Esophagus squamous epithelium (tissue), 5 donors: ENCODE measurements at regions not wholly inside any gene's neighbourhood (a gene's known extent, or its start where the extent isn't known, plus 50 kb on each side); places are given as distances from the start of the nearest gene placed in this dataset.
A peak's percentile ranks its signal among the peaks of the same experiment; 100 is the strongest.

Experiments
- DNase-seq: peaks from one replicate; lab custom pipeline; 2025; lab: John Stamatoyannopoulos, UW
- H3K27ac ChIP-seq, 4 donors: fragments of 200-600 bp; sonication (generic); one replicate each; pipeline ENCODE4 v1.5.1; 2016 to 2019; ENCODE audit warnings: mild to moderate bottlenecking in 1 of 4
- H3K27me3 ChIP-seq, 4 donors: fragments of 200-600 bp; sonication (generic); 1 replicate in 3 of 4; 2 replicates in 1 of 4; pipeline versions ENCODE4 v1.5.1 to v1.6.0; 2017 to 2021; ENCODE audit warnings: antibody characterized with exemption in 1 of 4
- H3K36me3 ChIP-seq, 3 donors: fragments of 200-600 bp; sonication (generic); one replicate each; pipeline ENCODE4 v1.5.1; 2016 to 2019
- H3K4me1 ChIP-seq, 3 donors: fragments of 200-600 bp; sonication (generic); one replicate each; pipeline ENCODE4 v1.5.1; 2017 to 2019
- H3K4me3 ChIP-seq, 4 donors: fragments of 200-600 bp; sonication (generic); 1 replicate in 3 of 4; 2 replicates in 1 of 4; pipeline ENCODE4 v1.5.1; 2016 to 2019; ENCODE audit warnings: mild to moderate bottlenecking in 2 of 4, moderate library complexity in 1 of 4
- H3K9me3 ChIP-seq, 3 donors: fragments of 200-600 bp; sonication (generic); one replicate each; pipeline ENCODE4 v1.5.1; 2016 to 2019
- POLR2A ChIP-seq, 4 donors: fragments of 450-650 bp; IDR thresholded peaks; one replicate each; pipeline ENCODE4 v1.6.1; 2017; ENCODE audit warnings: antibody characterized with exemption in 4 of 4, mild to moderate bottlenecking in 4 of 4, moderate library complexity in 3 of 4
- WGBS, 2 donors: methylation state at CpG; one replicate each; pipeline ENCODE4 v1.1.5; 2018; 5-methylcytosine and 5-hydroxymethylcytosine counted together
- intact Hi-C: fragments of 100-400 bp; cut with DNase I; formaldehyde crosslinking; loops from one replicate; pipeline ENCODE4 v1.15.0; 2022
- TF ChIP-seq, protein P1 (sequence below), 6 experiments: fragments of 450-650 bp in 4 of 6; fragments of 200-600 bp in 2 of 6; sonication (generic) in 2 of 6; IDR thresholded peaks; one replicate each; pipeline ENCODE4 v1.5.1; 2016 to 2019; ENCODE audit warnings: antibody characterized with exemption in 6 of 6, mild to moderate bottlenecking in 4 of 6, moderate library complexity in 4 of 6
- donor health status: DM: yes; HTN: yes; CAD: no.

DNA sequence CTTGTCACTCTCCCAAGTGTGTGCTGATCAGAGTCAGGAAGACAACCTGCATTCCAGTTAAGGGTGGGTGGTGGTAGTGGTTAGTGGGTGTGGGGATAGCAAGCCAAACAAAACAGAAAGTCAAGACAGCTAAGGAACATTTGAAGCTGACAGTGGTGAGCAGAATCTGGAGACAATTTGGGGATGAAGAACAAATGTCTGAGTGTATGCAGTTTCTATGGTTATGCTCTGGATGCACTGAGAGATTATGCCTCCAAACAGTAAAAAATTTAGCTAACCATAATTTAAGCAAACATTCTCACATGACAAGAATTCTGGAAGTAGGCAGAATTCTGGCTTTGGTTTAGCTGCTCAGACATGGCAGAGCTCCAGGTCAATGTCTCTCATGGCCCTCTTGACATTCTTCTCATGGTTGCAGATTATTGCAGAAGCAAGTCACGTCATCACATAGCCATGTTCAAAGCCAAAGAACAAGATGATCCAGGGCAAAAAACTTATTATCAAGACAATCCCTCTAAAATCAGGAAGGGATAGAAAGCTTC lies 148.7 kb downstream of the LURAP1L start:
- WGBS, 2 donors, result 50 to 65% methylated on average over 1 of the region's 1 CpG
- H3K4me1 ChIP-seq, result no peaks in the 10 kb centered on the region
- TF ChIP-seq POLR2A (IDR thresholded peaks at IDR 0.05), result no peak
- TF ChIP-seq, protein P1, sequence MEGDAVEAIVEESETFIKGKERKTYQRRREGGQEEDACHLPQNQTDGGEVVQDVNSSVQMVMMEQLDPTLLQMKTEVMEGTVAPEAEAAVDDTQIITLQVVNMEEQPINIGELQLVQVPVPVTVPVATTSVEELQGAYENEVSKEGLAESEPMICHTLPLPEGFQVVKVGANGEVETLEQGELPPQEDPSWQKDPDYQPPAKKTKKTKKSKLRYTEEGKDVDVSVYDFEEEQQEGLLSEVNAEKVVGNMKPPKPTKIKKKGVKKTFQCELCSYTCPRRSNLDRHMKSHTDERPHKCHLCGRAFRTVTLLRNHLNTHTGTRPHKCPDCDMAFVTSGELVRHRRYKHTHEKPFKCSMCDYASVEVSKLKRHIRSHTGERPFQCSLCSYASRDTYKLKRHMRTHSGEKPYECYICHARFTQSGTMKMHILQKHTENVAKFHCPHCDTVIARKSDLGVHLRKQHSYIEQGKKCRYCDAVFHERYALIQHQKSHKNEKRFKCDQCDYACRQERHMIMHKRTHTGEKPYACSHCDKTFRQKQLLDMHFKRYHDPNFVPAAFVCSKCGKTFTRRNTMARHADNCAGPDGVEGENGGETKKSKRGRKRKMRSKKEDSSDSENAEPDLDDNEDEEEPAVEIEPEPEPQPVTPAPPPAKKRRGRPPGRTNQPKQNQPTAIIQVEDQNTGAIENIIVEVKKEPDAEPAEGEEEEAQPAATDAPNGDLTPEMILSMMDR (IDR thresholded peaks at IDR 0.05), result no peak
- H3K4me3 ChIP-seq, result no peak overlapping the region
- no peaks in the 10 kb centered on the region for H3K36me3 ChIP-seq
- DNase-seq, result no peak
- H3K27me3 ChIP-seq, result no peaks in the 10 kb centered on the region
- intact Hi-C loops, result no loop called here
- H3K27ac ChIP-seq, result peak overlapping the region in 3 of 4 donors; percentile 51 to 76 (median 70)
- no peaks in the 10 kb centered on the region for H3K9me3 ChIP-seq

DNA sequence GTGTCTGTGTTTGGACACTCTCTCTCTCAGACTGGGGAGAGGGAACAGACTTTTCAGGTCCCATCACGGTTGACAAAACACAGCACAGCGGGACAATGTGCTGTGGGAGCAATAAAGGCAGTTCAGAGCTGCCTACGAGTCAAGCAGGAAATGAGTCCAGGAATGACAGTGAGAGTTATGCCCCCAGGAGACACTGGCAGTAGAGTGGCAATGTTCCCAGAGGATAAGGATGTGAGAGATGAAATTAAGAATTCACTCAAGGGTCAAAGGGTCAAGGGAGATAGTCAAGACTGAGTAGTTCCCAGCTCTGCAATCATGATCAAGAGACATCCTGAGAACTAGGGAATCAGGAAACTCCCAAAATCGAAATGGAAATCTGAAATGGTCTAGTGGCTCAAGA lies 156.1 kb downstream of the LURAP1L start:
- no peaks in the 10 kb centered on the region for H3K36me3 ChIP-seq
- 62 to 74% methylated on average over 4 of the region's 4 CpGs for WGBS, 2 donors
- H3K27ac ChIP-seq, result no peak overlapping the region

DNA sequence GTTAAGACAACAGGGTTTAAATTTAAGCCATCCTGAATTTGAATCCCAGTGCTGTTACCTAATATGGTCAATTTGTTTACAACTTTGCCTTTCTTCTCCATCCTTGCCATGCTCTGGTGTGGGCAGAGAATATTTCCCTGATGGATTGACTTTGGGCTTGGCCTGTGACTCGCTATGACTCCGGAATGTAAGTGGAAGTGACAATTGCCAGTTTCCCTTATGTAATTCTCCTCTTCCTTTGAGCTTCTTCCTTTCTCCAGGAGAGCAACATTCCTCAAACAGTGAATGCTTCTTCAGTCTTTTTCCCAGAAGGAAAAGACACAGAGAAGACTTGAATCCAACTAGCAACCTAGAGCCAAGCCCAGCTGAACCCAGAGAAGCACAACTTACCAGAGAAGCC lies 159.1 kb downstream of the LURAP1L start:
- intact Hi-C loops, result no loop called here
- Histone ChIP-seq H3K27me3 (no peaks in the 10 kb centered on the region), H3K4me1 (peaks cover 0 to 14% (median 9%) of the 10 kb centered on the region in 3 donors), H3K36me3 (no peaks in the 10 kb centered on the region), H3K4me3 (no peak overlapping the region), H3K9me3 (no peaks in the 10 kb centered on the region), H3K27ac (no peak overlapping the region)
- WGBS, 2 donors, result 29 to 36% methylated on average over 2 of the region's 2 CpGs
- TF ChIP-seq, protein P1 (IDR thresholded peaks at IDR 0.05), result no peak
- no peak for TF ChIP-seq POLR2A (IDR thresholded peaks at IDR 0.05)
- DNase-seq, result no peak

More for the DNA sequence above, 156.1 kb downstream of the LURAP1L start:
- Histone ChIP-seq H3K27me3 (no peaks in the 10 kb centered on the region), H3K4me1 (peaks cover 0 to 14% (median 9%) of the 10 kb centered on the region in 3 donors), H3K4me3 (no peak overlapping the region), H3K9me3 (no peaks in the 10 kb centered on the region)
- TF ChIP-seq POLR2A (IDR thresholded peaks at IDR 0.05), result no peak
- TF ChIP-seq, protein P1 (IDR thresholded peaks at IDR 0.05), result no peak
- DNase-seq, result no peak
- intact Hi-C loops, result no loop called here

DNA sequence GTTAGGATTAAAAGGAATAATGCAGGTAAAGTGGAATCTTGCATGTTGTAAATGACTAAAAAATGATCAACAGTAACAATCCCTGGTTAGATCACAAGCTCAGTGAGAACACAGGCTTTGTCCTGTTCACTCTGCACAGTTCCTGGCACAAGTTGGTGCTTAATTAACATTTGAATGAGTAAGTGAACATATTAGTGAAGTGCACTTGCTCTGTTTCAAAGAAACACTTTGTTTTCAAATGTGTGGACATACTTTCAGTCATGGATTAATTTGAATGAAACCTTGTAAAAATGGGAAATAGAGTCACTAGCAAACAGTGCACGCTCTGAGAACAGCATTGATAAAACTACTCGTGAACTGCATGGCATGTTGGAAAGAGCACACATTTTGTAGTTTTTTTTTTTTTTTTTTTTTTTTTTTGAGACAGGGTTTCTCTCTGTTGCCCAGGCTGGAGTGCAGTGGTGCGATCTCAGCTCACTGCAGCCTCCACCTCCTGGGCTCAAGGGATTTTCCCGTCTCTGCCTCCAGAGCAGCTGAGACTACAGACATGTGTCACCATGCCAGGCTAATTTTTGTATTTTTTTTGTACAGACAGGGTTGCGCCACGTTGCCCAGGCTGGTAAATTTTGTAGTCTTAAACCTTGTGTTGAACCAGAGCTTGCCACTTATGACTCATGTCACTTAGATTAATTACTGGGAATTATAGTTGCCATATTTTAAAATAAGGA lies 159.9 kb downstream of the LURAP1L start:
- H3K4me1 ChIP-seq, result peaks cover 0 to 14% (median 9%) of the 10 kb centered on the region in 3 donors
- H3K27ac ChIP-seq, result no peak overlapping the region
- no peak for DNase-seq
- H3K4me3 ChIP-seq, result no peak overlapping the region
- H3K9me3 ChIP-seq, result no peaks in the 10 kb centered on the region
- intact Hi-C loops, result no loop called here
- no peak for TF ChIP-seq POLR2A (IDR thresholded peaks at IDR 0.05)
- TF ChIP-seq, protein P1 (IDR thresholded peaks at IDR 0.05), result no peak
- no peaks in the 10 kb centered on the region for H3K27me3 ChIP-seq
- 31 to 50% methylated on average over 6 of the region's 6 CpGs for WGBS, 2 donors
- H3K36me3 ChIP-seq, result no peaks in the 10 kb centered on the region

DNA sequence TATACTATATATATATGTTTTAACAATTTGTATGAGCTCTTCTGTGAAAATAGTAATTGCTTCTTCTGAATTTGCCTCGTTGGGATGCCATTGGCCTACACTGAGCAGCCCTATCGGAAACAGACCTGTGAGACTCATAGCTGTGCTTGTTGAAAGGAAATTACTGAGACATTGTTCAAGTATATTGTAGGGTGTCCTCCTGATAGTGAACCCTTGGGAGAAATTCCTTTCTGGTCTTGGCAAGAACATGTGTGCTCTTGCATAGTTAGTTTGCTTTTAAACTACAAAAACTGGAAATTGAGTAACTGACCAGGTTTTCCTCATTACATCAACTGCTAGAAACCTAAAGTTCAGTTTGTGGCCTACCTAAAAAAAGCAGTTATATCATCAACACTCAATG lies 160.9 kb downstream of the LURAP1L start:
- Histone ChIP-seq H3K4me1 (peaks cover 0 to 14% (median 9%) of the 10 kb centered on the region in 3 donors), H3K27ac (no peak overlapping the region), H3K9me3 (no peaks in the 10 kb centered on the region), H3K36me3 (no peaks in the 10 kb centered on the region), H3K4me3 (no peak overlapping the region), H3K27me3 (no peaks in the 10 kb centered on the region)
- intact Hi-C loops, result no loop called here
- TF ChIP-seq POLR2A (IDR thresholded peaks at IDR 0.05), result no peak
- TF ChIP-seq, protein P1 (IDR thresholded peaks at IDR 0.05), result no peak
- no peak for DNase-seq
- 61 to 75% methylated on average over 2 of the region's 2 CpGs for WGBS, 2 donors
